GM18505 (cell line): ENCODE measurements at regions not wholly inside any gene's neighbourhood (a gene's known extent, or its start where the extent isn't known, plus 50 kb on each side); places are given as distances from the start of the nearest gene placed in this dataset.
A peak's percentile ranks its signal among the peaks of the same experiment; 100 is the strongest.
"Not testable (repeated sequence)": the region's sequence is repeated elsewhere in the genome, so short reads cannot be mapped to it uniquely, and the experiment has no call there.

ENCODE experiments used
- ATAC-seq: cut with Tn5 transposase; IDR thresholded peaks from one replicate; pipeline ENCODE4 v1.9.1; 2021; ENCODE audit not compliant: unreplicated experiment
- POLR2A ChIP-seq: IDR thresholded peaks from 4 replicates; pipeline ENCODE4 v1.6.1; 2011; ENCODE audit warnings: borderline replicate concordance; ENCODE audit not compliant: insufficient read depth, insufficient read length; ENCODE audit errors: extremely low read depth

GRCh38 chr14:49961270-49962222 lies 68.7 kb downstream of the ARF6 start:
- peak; percentile 5 for TF ChIP-seq POLR2A
- no peak for ATAC-seq

DNA sequence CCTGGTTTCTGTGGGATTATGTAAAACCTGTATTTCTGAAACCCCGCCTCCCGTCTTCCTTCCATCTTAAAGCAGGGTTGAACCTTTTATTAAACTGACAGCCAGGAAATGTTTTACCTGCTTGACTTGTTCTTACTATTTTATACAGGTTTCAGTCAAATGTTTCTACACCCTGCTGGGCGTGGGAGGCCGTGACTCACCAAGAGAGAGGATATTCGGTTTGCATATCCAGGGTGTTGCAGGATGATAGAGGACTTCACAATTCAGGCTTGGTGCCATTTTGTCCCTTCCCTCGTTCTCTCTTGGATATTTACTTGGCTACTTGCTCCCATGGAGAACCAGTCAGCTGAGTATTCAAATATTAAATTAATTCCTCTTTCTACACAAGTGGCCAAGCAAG lies 69.7 kb downstream of the ARF6 start:
- ATAC-seq: peak; percentile 37
- peak; percentile 40 for TF ChIP-seq POLR2A

DNA sequence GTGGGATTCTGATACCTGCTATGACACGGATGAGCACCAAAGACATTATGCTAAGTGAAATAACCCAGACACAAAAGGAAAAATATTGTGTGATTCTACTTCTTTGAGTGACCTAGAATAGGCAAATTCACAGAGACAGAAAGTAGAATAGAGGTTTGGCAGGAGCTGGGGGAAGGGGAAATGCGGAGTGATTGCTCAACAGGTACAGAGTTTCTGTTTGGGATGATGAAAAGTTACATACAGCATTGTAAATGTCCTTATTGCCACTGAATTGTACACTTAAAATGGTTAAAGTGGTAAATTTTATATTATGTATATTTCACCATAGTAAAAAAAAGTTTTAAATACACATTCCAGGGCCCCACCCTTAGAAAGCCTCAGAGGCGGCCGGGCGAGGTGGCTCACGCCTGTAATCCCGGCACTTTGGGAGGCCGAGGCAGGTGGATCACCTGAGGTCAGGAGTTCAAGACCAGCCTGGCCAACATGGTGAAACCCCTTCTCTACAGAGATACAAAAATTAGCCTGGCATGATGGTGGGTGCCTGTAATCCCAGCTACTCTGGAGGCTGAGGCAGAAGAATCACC lies 72.3 kb downstream of the ARF6 start:
- not testable (repeated sequence) for ATAC-seq

GRCh38 chr14:49966304-49966809 lies 73.5 kb downstream of the ARF6 start:
- ATAC-seq: no peak

DNA sequence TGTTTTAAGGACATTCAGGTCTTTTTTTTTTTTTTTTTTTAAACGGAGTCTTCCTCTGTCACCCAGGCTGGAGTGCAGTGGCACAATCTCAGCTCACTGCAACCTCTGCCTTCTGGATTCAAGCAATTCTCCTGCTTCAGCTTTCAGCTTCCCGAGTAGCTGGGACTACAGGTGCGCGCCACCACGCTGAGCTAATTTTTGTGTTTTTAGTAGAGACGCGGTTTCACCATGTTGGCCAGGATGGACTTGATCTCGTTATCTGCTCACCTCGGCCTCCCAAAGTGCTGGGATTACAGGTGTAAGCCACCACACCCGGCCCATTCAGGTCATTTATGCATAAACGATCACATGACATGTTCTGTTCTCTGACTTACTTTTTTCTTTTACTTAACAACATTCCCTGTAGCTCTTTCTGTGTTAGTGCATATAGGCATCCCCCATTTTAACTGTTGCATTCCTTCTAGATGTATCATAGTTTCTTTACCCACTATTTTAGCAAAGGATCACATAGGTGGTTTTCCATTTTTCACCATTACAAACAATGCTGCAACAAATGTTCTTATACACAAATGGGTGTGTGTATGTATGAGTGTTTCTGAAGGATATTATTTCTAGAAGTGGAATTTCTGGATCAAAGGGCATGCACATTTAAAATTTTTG lies 74.2 kb downstream of the ARF6 start:
- no peak for ATAC-seq

More at GRCh38 chr14:49966304-49966809, 73.5 kb downstream of the ARF6 start:
- no peak for TF ChIP-seq POLR2A

DNA sequence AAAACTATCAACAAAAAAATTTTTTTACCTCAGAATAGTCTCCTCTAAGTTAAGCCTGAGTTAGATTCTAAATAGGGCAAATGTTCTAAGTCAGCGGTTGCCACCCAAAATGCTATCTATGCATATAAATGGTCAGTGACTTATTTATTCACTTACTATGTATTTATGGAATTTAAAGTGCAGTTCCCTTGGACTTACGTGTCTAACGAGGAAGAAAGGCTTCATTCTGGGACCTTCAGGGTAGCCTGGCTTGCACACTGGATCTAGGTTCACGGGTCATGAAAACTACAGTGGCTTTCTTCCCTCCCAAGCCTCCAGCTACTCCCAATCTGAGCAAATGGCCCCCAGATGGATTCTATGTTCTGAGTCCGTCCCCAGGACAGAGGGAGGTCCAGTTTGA lies 77.1 kb downstream of the ARF6 start:
- TF ChIP-seq POLR2A: no peak
- ATAC-seq: no peak

More for the DNA sequence above, 74.2 kb downstream of the ARF6 start:
- TF ChIP-seq POLR2A: no peak

- TF ChIP-seq POLR2A: no peak
- ATAC-seq: peak; percentile 30
These were observed 77.7 kb downstream of the ARF6 start for GRCh38 chr14:49970474-49971147.

DNA sequence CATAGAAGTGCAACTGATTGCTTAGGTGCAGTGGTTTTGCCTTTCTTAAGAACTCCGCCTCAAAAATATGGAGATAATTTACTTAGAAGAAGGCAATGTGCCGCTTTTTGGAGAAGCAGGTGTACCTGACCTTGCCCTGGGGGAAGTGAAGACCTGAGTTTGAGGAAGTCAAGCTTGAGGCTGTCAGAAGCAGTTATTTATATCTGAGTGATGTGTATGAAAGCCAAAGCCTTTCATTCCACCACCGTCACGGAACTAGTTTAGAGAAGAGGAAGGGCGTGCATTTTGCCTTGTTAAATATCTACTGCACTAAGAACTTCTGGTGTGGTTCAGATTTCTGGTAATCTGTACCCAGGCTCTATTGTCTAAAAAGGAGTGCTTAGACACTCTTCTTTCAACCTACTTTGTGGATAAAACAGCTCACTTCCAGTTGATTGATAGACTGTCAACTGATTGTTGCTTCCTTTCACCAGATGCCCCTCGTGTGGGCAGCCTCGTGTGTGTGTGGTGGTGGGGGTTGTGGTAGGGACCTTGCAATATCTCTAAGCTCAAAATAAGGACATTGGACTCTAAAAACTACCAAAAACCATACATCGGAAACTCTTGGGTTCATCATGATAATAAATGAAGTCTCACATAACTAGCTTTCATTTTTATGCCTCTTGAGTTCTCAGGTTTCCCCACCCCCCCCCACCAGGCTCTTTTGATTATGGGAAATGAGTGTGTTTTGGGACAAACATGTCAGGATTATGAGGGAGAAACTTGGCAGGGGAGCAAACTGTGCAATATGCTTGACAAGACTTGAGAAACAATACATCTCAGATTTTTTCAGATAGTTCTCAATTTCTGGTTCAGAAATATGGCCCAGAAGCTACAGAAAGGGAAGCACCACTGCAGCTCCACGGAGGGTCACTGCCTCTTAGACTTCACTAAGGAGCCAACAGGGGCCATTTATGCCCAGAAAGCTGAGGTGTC lies 78.6 kb downstream of the ARF6 start:
- peak; percentile 88 for ATAC-seq
- peak; percentile 64 for TF ChIP-seq POLR2A

GRCh38 chr14:49972131-49972671 lies 79.3 kb downstream of the ARF6 start:
- TF ChIP-seq POLR2A: peak; percentile 40
- ATAC-seq: no peak

- peak; percentile 2 for TF ChIP-seq POLR2A
- no peak for ATAC-seq
These were observed 79.9 kb downstream of the ARF6 start for GRCh38 chr14:49972823-49973222.

DNA sequence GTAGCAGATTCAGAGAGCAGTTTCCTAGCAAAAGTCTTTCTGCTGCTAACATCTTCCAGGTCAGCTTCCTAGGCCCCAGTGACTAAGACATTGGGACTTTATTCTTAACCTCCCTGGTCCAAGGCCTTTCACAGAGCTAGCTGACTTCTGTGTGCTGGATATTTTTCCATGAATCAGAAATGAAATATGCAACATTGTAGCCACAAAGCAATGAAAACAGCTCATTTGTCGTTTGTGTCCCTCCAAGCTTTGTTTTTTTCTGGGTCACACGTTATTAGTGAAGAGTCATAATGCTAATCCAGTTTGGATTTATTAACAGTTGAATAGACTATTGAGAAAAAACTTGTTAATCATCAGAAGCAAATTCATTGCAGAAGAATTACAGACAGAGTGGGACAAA lies 82.4 kb downstream of the ARF6 start:
- no peak for TF ChIP-seq POLR2A
- no peak for ATAC-seq

- no peak for ATAC-seq
- no peak for TF ChIP-seq POLR2A
These were observed 82.9 kb downstream of the ARF6 start for GRCh38 chr14:49975799-49976198.

DNA sequence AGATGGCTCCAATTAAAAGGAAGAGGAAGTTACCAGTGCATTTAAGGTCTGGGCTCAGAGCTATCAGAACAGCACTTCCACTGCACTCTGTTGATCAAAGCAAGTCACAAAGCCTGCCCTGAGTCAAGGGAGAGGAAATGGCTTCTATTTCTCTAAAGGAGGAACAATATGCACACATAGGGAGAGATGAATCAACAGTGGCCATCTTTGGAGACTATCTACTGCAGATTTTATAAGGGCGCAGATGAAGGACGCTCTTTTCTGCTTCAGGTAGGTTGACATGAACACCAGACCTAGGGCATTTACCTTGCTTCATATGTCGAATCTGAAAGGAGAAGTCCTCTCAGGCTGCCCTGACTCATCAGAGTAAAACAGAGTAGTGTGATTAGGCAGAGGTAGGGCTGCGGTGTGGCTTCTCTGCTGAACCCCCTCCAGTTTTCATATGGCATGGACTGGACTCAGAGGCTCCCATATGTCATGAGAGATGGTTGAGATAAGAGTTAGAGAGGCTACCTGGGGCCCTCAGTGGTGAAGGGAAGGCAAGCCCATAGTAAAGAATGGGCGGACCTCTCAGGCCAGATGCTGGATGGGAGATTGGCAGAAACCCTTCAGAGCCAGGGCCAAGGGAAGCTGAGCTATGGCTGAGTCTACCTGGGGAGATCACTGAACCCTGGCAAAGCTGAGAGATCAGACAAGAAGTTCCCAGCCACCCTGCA lies 84.4 kb downstream of the ARF6 start:
- peak; percentile 56 for TF ChIP-seq POLR2A
- ATAC-seq: peak; percentile 78
